Muscle layer of colon (tissue), 2 donors: ENCODE measurements at regions not wholly inside any gene's neighbourhood (a gene's known extent, or its start where the extent isn't known, plus 50 kb on each side); places are given as distances from the start of the nearest gene placed in this dataset.
"Not testable (repeated sequence)": the region's sequence is repeated elsewhere in the genome, so short reads cannot be mapped to it uniquely, and the experiment has no call there.

Experiments used
- H3K27ac ChIP-seq: one replicate; pipeline ENCODE4 v1.7.0; 2013; ENCODE audit warnings: low read depth, mild to moderate bottlenecking, low read length, moderate library complexity
- H3K27me3 ChIP-seq, 2 donors: one replicate each; pipeline ENCODE4 v1.7.0; 2013; ENCODE audit warnings: low read length in 2 of 2, mild to moderate bottlenecking in 2 of 2; ENCODE audit not compliant: insufficient read depth in 2 of 2, control insufficient read depth in 1 of 2
- H3K36me3 ChIP-seq: one replicate; pipeline ENCODE4 v1.7.0; 2013; ENCODE audit warnings: mild to moderate bottlenecking, low read length; ENCODE audit not compliant: insufficient read depth
- H3K4me1 ChIP-seq: one replicate; pipeline ENCODE4 v1.7.0; 2013; ENCODE audit warnings: mild to moderate bottlenecking, low read length; ENCODE audit not compliant: insufficient read depth
- H3K4me3 ChIP-seq, 2 donors: one replicate each; pipeline ENCODE4 v1.7.0; 2013; ENCODE audit warnings: low read length in 2 of 2, low read depth in 1 of 2, mild to moderate bottlenecking in 1 of 2, moderate library complexity in 1 of 2
- H3K9ac ChIP-seq: one replicate; pipeline ENCODE4 v1.7.0; 2013; ENCODE audit warnings: low read length
- H3K9me3 ChIP-seq: one replicate; pipeline ENCODE4 v1.7.0; 2013; ENCODE audit warnings: mild to moderate bottlenecking, low read length
- donor health status: abdominal sarcoma.
- donor health status: Adenocarcinoma of cecum.

DNA sequence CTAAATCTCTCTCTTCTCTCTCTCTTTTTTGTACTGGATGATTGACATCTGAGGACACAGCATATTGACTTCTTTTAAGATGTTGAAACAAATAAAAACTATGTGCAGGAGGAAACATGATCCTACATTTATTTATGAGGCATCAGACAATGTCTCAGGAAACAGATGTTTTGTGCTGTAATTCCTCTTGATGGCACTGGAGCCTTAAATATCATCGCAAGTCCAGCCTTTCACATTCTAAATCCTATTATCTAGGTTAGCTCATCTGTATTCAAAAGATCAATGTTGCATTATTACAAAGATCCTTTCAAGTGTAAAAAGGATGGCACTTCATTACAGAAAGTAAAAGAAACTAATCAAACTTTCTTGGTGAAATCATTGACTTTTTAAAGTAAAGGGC lies 63.9 kb downstream of the MAT2B start:
- no peak overlapping the region for H3K9ac ChIP-seq
- H3K9me3 ChIP-seq: no peaks in the 10 kb centered on the region
- H3K36me3 ChIP-seq: no peaks in the 10 kb centered on the region
- no peaks in the 10 kb centered on the region for H3K4me1 ChIP-seq
- peaks cover 11 to 14% of the 10 kb centered on the region in 2 donors for H3K27me3 ChIP-seq
- H3K4me3 ChIP-seq: no peak overlapping the region
- H3K27ac ChIP-seq: no peak overlapping the region

DNA sequence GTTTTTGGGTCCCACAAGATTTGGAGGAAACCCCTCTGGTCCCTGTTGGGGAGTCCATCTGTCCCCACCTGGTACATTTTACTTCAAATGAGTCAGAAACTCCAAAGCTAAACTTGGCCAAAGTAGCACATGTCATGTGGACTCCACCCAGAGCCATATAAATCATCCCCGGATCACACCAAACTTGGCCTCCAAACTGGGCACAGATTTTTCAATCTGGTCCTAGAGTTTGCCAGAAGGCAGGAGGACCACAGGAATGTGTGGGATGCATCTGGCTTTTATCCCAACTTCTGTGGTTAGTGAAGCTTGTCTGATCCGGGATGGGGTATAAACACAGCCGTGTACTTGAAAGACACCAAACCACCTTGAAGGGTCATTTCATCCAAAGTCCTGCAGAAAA lies 66.3 kb downstream of the MAT2B start:
- no peaks in the 10 kb centered on the region for H3K27me3 ChIP-seq
- no peak overlapping the region for H3K4me3 ChIP-seq
- no peaks in the 10 kb centered on the region for H3K9me3 ChIP-seq
- no peak overlapping the region for H3K9ac ChIP-seq
- no peaks in the 10 kb centered on the region for H3K4me1 ChIP-seq
- H3K27ac ChIP-seq: no peak overlapping the region
- no peaks in the 10 kb centered on the region for H3K36me3 ChIP-seq

- no peaks in the 10 kb centered on the region for H3K27me3 ChIP-seq
- H3K9ac ChIP-seq: no peak overlapping the region
- no peak overlapping the region for H3K4me3 ChIP-seq
- no peaks in the 10 kb centered on the region for H3K9me3 ChIP-seq
- no peaks in the 10 kb centered on the region for H3K4me1 ChIP-seq
- no peaks in the 10 kb centered on the region for H3K36me3 ChIP-seq
- no peak overlapping the region for H3K27ac ChIP-seq
Measured at GRCh38 chr5:163574472-163575440, 69.3 kb downstream of the MAT2B start.

DNA sequence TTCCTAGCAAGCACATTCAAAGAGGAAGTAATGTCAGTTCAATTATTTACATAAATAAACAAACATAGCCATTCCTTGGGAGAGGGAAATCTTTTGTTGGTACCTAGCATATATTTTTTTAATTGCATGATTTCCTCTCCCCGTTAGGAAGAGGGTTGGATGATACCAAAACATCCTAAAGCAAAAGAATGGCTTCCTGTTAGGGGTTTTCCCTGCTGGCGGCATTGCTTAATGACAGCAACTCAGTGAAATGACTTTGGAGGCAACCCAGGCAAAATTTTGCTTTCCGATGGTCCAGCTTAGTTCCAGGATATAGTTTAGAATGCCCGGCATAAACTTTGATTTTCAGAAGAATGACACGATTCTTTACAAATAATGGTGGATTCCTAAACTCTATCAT lies 73.2 kb downstream of the MAT2B start:
- no peaks in the 10 kb centered on the region for H3K36me3 ChIP-seq
- H3K9me3 ChIP-seq: no peaks in the 10 kb centered on the region
- H3K27ac ChIP-seq: no peak overlapping the region
- no peaks in the 10 kb centered on the region for H3K4me1 ChIP-seq
- H3K4me3 ChIP-seq: no peak overlapping the region
- no peaks in the 10 kb centered on the region for H3K27me3 ChIP-seq
- H3K9ac ChIP-seq: no peak overlapping the region

- Histone ChIP-seq H3K4me3 (no peak overlapping the region), H3K36me3 (no peaks in the 10 kb centered on the region), H3K4me1 (no peaks in the 10 kb centered on the region), H3K27ac (no peak overlapping the region), H3K9ac (no peak overlapping the region), H3K9me3 (no peaks in the 10 kb centered on the region), H3K27me3 (no peaks in the 10 kb centered on the region)
Measured at GRCh38 chr5:163579729-163580128, 74.3 kb downstream of the MAT2B start.

- Histone ChIP-seq H3K36me3 (no peaks in the 10 kb centered on the region), H3K27ac (no peak overlapping the region), H3K4me3 (no peak overlapping the region)
Measured at GRCh38 chr5:163580516-163580915, 75.1 kb downstream of the MAT2B start.

GRCh38 chr5:163583491-163584153 lies 78.2 kb downstream of the MAT2B start:
- H3K4me3 ChIP-seq, H3K36me3 ChIP-seq, H3K27ac ChIP-seq, H3K9ac ChIP-seq, H3K9me3 ChIP-seq, H3K27me3 ChIP-seq, H3K4me1 ChIP-seq: not testable (repeated sequence)

More at GRCh38 chr5:163580516-163580915, 75.1 kb downstream of the MAT2B start:
- H3K9ac ChIP-seq: no peak overlapping the region
- H3K9me3 ChIP-seq: no peaks in the 10 kb centered on the region
- H3K4me1 ChIP-seq: no peaks in the 10 kb centered on the region
- no peaks in the 10 kb centered on the region for H3K27me3 ChIP-seq

GRCh38 chr5:163585206-163585605 lies 79.8 kb downstream of the MAT2B start:
- no peak overlapping the region for H3K27ac ChIP-seq
- H3K9ac ChIP-seq: no peak overlapping the region
- no peaks in the 10 kb centered on the region for H3K9me3 ChIP-seq
- H3K4me1 ChIP-seq: no peaks in the 10 kb centered on the region
- H3K4me3 ChIP-seq: no peak overlapping the region
- H3K36me3 ChIP-seq: no peaks in the 10 kb centered on the region
- H3K27me3 ChIP-seq: no peaks in the 10 kb centered on the region

- Histone ChIP-seq H3K36me3 (no peaks in the 10 kb centered on the region), H3K4me1 (no peaks in the 10 kb centered on the region), H3K4me3 (no peak overlapping the region), H3K27me3 (no peaks in the 10 kb centered on the region), H3K27ac (no peak overlapping the region), H3K9ac (no peak overlapping the region), H3K9me3 (no peaks in the 10 kb centered on the region)
Measured at GRCh38 chr5:163586531-163586956, 81.1 kb downstream of the MAT2B start.

GRCh38 chr5:163594951-163595350 lies 89.5 kb downstream of the MAT2B start:
- Histone ChIP-seq H3K27ac (no peak overlapping the region), H3K9me3 (no peaks in the 10 kb centered on the region), H3K36me3 (no peaks in the 10 kb centered on the region), H3K4me3 (no peak overlapping the region), H3K4me1 (no peaks in the 10 kb centered on the region), H3K27me3 (no peaks in the 10 kb centered on the region), H3K9ac (no peak overlapping the region)

GRCh38 chr5:163595932-163596607 lies 90.7 kb downstream of the MAT2B start:
- Histone ChIP-seq H3K27ac (no peak overlapping the region), H3K4me1 (no peaks in the 10 kb centered on the region), H3K9me3 (no peaks in the 10 kb centered on the region), H3K9ac (no peak overlapping the region), H3K36me3 (no peaks in the 10 kb centered on the region), H3K27me3 (no peaks in the 10 kb centered on the region), H3K4me3 (no peak overlapping the region)
